Transverse colon (tissue), 4 donors: ENCODE measurements at regions not wholly inside any gene's neighbourhood (a gene's known extent, or its start where the extent isn't known, plus 50 kb on each side); places are given as distances from the start of the nearest gene placed in this dataset.

ENCODE experiments used
- EP300 ChIP-seq: sonication (generic); formaldehyde crosslinking; IDR thresholded peaks from one replicate; pipeline ENCODE4 v1.6.1; 2017; ENCODE audit warnings: antibody characterized with exemption, low read depth
- POLR2AphosphoS5 ChIP-seq, 3 donors: sonication (generic); formaldehyde crosslinking; IDR thresholded peaks; one replicate each; pipeline ENCODE4 v1.6.1; 2016; ENCODE audit warnings: antibody characterized with exemption in 3 of 3
- TF ChIP-seq, protein P1 (sequence below), 5 experiments: fragments of 200-600 bp in 3 of 5; fragments of 450-650 bp in 2 of 5; sonication (generic) in 3 of 5; IDR thresholded peaks; 1 replicate in 2 of 5; 2 replicates in 3 of 5; pipeline ENCODE4 v1.5.1; 2016 to 2017; ENCODE audit warnings: antibody characterized with exemption in 5 of 5, inconsistent platforms in 3 of 5, mild to moderate bottlenecking in 2 of 5, moderate library complexity in 1 of 5

DNA sequence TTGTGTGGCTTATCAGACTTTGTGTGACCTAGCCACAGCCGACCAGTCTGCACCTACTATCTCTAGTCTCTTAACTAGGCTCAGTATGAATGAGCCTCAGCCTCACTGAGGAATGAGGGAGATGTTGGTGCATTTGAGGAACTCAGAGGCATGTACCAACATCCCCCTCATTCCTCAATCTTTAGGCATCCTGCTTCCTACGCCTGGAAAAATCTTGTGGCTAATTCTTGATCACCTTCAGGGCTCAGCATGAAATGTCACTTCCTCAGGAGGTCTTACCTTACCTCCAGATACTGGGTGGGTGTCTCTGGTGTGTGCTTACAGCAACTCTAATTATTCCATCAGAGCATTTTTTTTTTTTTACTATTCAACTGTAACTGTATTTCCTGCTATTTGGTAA lies 148.8 kb upstream of the TMCC3 start:
- TF ChIP-seq, protein P1, sequence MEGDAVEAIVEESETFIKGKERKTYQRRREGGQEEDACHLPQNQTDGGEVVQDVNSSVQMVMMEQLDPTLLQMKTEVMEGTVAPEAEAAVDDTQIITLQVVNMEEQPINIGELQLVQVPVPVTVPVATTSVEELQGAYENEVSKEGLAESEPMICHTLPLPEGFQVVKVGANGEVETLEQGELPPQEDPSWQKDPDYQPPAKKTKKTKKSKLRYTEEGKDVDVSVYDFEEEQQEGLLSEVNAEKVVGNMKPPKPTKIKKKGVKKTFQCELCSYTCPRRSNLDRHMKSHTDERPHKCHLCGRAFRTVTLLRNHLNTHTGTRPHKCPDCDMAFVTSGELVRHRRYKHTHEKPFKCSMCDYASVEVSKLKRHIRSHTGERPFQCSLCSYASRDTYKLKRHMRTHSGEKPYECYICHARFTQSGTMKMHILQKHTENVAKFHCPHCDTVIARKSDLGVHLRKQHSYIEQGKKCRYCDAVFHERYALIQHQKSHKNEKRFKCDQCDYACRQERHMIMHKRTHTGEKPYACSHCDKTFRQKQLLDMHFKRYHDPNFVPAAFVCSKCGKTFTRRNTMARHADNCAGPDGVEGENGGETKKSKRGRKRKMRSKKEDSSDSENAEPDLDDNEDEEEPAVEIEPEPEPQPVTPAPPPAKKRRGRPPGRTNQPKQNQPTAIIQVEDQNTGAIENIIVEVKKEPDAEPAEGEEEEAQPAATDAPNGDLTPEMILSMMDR (IDR thresholded peaks at IDR 0.05), result no peak
- no peak for TF ChIP-seq POLR2AphosphoS5 (IDR thresholded peaks at IDR 0.05)
- TF ChIP-seq EP300, result no peak
